GM23338 (cell line): ENCODE measurements at regions not wholly inside any gene's neighbourhood (a gene's known extent, or its start where the extent isn't known, plus 50 kb on each side); places are given as distances from the start of the nearest gene placed in this dataset.
A peak's percentile ranks its signal among the peaks of the same experiment; 100 is the strongest.

Experiments
- ATAC-seq: fragments of 200-7000 bp; cut with Tn5 transposase; 3 replicates; pipeline ENCODE4 v1.9.1; 2020
- DNase-seq: peaks from one replicate; pipeline ENCODE4 v3.0.0-alpha.2; 2015; ENCODE audit warnings: low spot score
- H2AFZ ChIP-seq: fragments of 200-600 bp; sonication (generic); 2 replicates; pipeline ENCODE4 v1.8.0; 2016; ENCODE audit warnings: antibody characterized with exemption, mild to moderate bottlenecking, moderate library complexity
- H3F3A ChIP-seq: fragments of 200-600 bp; sonication (generic); replicated peaks from 2 replicates; pipeline ENCODE4 v1.8.0; 2017; ENCODE audit warnings: antibody characterized with exemption, mixed run types, low read depth
- H3K27ac ChIP-seq: fragments of 200-600 bp; sonication (generic); 2 replicates; pipeline ENCODE4 v1.6.1; 2016; ENCODE audit warnings: low read depth
- H3K27me3 ChIP-seq: fragments of 200-600 bp; sonication (generic); 2 replicates; pipeline ENCODE4 v1.8.0; 2016; ENCODE audit warnings: mild to moderate bottlenecking, mixed run types, moderate library complexity; ENCODE audit not compliant: insufficient read depth
- H3K36me3 ChIP-seq: fragments of 200-600 bp; sonication (generic); 2 replicates; pipeline ENCODE4 v1.8.0; 2016; ENCODE audit warnings: mild to moderate bottlenecking; ENCODE audit not compliant: insufficient read depth
- H3K4me1 ChIP-seq: fragments of 200-600 bp; sonication (generic); 2 replicates; pipeline ENCODE4 v1.8.0; 2016; ENCODE audit warnings: mild to moderate bottlenecking, moderate library complexity; ENCODE audit not compliant: insufficient read depth
- H3K4me2 ChIP-seq: fragments of 200-600 bp; sonication (generic); 2 replicates; pipeline ENCODE4 v1.7.1; 2017; ENCODE audit warnings: mixed run types
- H3K4me3 ChIP-seq: fragments of 200-600 bp; sonication (generic); 2 replicates; pipeline ENCODE4 v1.6.1; 2016; ENCODE audit warnings: mixed run types
- H3K79me2 ChIP-seq: fragments of 200-600 bp; sonication (generic); replicated peaks from 2 replicates; pipeline ENCODE4 v1.8.0; 2017; ENCODE audit warnings: mild to moderate bottlenecking; ENCODE audit not compliant: insufficient read depth
- H3K9me2 ChIP-seq: fragments of 200-600 bp; sonication (generic); 2 replicates; pipeline ENCODE4 v1.8.0; 2017; ENCODE audit not compliant: insufficient read depth
- H4K20me1 ChIP-seq: fragments of 200-600 bp; sonication (generic); replicated peaks from 2 replicates; pipeline ENCODE4 v1.8.0; 2017; ENCODE audit warnings: mild to moderate bottlenecking; ENCODE audit not compliant: insufficient read depth
- H3K27ac Mint-ChIP-seq: 2 replicates; pipeline ENCODE4 v1.8.0; 2020; ENCODE audit warnings: inconsistent platforms, mild to moderate bottlenecking, moderate library complexity, mixed read lengths
- H3K27me3 Mint-ChIP-seq: 3 replicates; pipeline ENCODE4 v1.8.0; 2022; ENCODE audit warnings: low read depth, mild to moderate bottlenecking, moderate library complexity, mixed read lengths, inconsistent platforms; ENCODE audit not compliant: insufficient read depth, poor library complexity
- H3K36me3 Mint-ChIP-seq: 3 replicates; pipeline ENCODE4 v1.8.0; 2021; ENCODE audit warnings: low read depth, mild to moderate bottlenecking, inconsistent platforms, moderate library complexity, mixed read lengths
- H3K4me1 Mint-ChIP-seq: 3 replicates; pipeline ENCODE4 v1.8.0; 2020; ENCODE audit warnings: mild to moderate bottlenecking, inconsistent platforms, mixed read lengths
- H3K4me3 Mint-ChIP-seq: 3 replicates; pipeline ENCODE4 v1.8.0; 2021; ENCODE audit warnings: moderate library complexity, mild to moderate bottlenecking, inconsistent platforms, mixed read lengths
- H3K9me3 Mint-ChIP-seq: 3 replicates; pipeline ENCODE4 v1.8.0; 2020; ENCODE audit warnings: moderate library complexity, mild to moderate bottlenecking, inconsistent platforms, mixed read lengths
- CREB1 ChIP-seq: fragments of 250-450 bp; sonication (Bioruptor Pico); IDR thresholded peaks from 2 replicates; pipeline ENCODE4 v1.5.0; 2020; ENCODE audit warnings: low read depth, mild to moderate bottlenecking, moderate library complexity
- CTCF ChIP-seq, 2 experiments: fragments of 200-600 bp in 1 of 2; sonication (generic) in 1 of 2; conservative IDR thresholded peaks; 2 replicates each; pipeline versions ENCODE4 v1.5.1 to v1.6.1; 2016 to 2017; ENCODE audit warnings: antibody characterized with exemption in 2 of 2, low read depth in 2 of 2, mild to moderate bottlenecking in 2 of 2, moderate library complexity in 1 of 2
- ETS1 ChIP-seq: IDR thresholded peaks from 2 replicates; pipeline ENCODE4 v1.6.1; 2016; ENCODE audit warnings: antibody characterized with exemption
- EZH2 ChIP-seq: fragments of 200-600 bp; sonication (generic); IDR thresholded peaks from one replicate; pipeline ENCODE4 v1.8.0; 2017; ENCODE audit warnings: antibody characterized with exemption, mild to moderate bottlenecking, low read depth; ENCODE audit not compliant: unreplicated experiment
- EZH2phosphoT487 ChIP-seq: fragments of 200-600 bp; sonication (generic); IDR thresholded peaks from one replicate; pipeline ENCODE4 v1.8.1; 2018; ENCODE audit warnings: antibody characterized with exemption; ENCODE audit not compliant: unreplicated experiment
- JUNB ChIP-seq: IDR thresholded peaks from one replicate; pipeline ENCODE4 v1.6.1; 2016; ENCODE audit warnings: antibody characterized with exemption; ENCODE audit not compliant: unreplicated experiment
- NANOG ChIP-seq: IDR thresholded peaks from 2 replicates; pipeline ENCODE4 v1.6.1; 2016; ENCODE audit warnings: antibody characterized with exemption, borderline replicate concordance
- POLR2AphosphoS5 ChIP-seq: IDR thresholded peaks from 2 replicates; pipeline ENCODE4 v1.6.1; 2016; ENCODE audit warnings: antibody characterized with exemption, low read depth
- STAT1 ChIP-seq: IDR thresholded peaks from one replicate; pipeline ENCODE4 v1.6.1; 2016; ENCODE audit warnings: antibody characterized with exemption; ENCODE audit not compliant: unreplicated experiment
- ZNF114 ChIP-seq: fragments of 250-450 bp; sonication (Bioruptor Pico); IDR thresholded peaks from 2 replicates; pipeline ENCODE4 v1.5.0; 2020; ENCODE audit warnings: mild to moderate bottlenecking, moderate library complexity
- ZNF331 ChIP-seq: fragments of 250-450 bp; sonication (Bioruptor Pico); IDR thresholded peaks from 2 replicates; pipeline ENCODE4 v1.5.0; 2020; ENCODE audit warnings: low read depth, mild to moderate bottlenecking, moderate library complexity
- TF ChIP-seq, protein P1 (sequence below): fragments of 250-450 bp; sonication (Bioruptor Pico); IDR thresholded peaks from 2 replicates; pipeline ENCODE4 v1.5.0; 2020; ENCODE audit warnings: mild to moderate bottlenecking, moderate library complexity
- TF ChIP-seq, protein P2 (sequence below): IDR thresholded peaks from one replicate; pipeline ENCODE4 v1.6.1; 2018; ENCODE audit warnings: antibody characterized with exemption; ENCODE audit not compliant: unreplicated experiment

- no peaks in the 10 kb centered on the region for H3K36me3 Mint-ChIP-seq
- H3K4me1 Mint-ChIP-seq, result peaks cover 4% of the 10 kb centered on the region; the same call in 2 of the 3 replicates
- no peaks in the 10 kb centered on the region for H3K9me2 ChIP-seq
- no peak overlapping the region for H3K4me3 ChIP-seq
- H3K79me2 ChIP-seq, result no peaks in the 10 kb centered on the region
- H2AFZ ChIP-seq, result peak overlapping the region; percentile 70; the same call in 1 of the 2 replicates
- DNase-seq (no peak), ATAC-seq (no peak)
- no peaks in the 10 kb centered on the region for H3K27me3 Mint-ChIP-seq
- no peak overlapping the region for H3K4me3 Mint-ChIP-seq
- no peak for TF ChIP-seq STAT1
- TF ChIP-seq, protein P1, sequence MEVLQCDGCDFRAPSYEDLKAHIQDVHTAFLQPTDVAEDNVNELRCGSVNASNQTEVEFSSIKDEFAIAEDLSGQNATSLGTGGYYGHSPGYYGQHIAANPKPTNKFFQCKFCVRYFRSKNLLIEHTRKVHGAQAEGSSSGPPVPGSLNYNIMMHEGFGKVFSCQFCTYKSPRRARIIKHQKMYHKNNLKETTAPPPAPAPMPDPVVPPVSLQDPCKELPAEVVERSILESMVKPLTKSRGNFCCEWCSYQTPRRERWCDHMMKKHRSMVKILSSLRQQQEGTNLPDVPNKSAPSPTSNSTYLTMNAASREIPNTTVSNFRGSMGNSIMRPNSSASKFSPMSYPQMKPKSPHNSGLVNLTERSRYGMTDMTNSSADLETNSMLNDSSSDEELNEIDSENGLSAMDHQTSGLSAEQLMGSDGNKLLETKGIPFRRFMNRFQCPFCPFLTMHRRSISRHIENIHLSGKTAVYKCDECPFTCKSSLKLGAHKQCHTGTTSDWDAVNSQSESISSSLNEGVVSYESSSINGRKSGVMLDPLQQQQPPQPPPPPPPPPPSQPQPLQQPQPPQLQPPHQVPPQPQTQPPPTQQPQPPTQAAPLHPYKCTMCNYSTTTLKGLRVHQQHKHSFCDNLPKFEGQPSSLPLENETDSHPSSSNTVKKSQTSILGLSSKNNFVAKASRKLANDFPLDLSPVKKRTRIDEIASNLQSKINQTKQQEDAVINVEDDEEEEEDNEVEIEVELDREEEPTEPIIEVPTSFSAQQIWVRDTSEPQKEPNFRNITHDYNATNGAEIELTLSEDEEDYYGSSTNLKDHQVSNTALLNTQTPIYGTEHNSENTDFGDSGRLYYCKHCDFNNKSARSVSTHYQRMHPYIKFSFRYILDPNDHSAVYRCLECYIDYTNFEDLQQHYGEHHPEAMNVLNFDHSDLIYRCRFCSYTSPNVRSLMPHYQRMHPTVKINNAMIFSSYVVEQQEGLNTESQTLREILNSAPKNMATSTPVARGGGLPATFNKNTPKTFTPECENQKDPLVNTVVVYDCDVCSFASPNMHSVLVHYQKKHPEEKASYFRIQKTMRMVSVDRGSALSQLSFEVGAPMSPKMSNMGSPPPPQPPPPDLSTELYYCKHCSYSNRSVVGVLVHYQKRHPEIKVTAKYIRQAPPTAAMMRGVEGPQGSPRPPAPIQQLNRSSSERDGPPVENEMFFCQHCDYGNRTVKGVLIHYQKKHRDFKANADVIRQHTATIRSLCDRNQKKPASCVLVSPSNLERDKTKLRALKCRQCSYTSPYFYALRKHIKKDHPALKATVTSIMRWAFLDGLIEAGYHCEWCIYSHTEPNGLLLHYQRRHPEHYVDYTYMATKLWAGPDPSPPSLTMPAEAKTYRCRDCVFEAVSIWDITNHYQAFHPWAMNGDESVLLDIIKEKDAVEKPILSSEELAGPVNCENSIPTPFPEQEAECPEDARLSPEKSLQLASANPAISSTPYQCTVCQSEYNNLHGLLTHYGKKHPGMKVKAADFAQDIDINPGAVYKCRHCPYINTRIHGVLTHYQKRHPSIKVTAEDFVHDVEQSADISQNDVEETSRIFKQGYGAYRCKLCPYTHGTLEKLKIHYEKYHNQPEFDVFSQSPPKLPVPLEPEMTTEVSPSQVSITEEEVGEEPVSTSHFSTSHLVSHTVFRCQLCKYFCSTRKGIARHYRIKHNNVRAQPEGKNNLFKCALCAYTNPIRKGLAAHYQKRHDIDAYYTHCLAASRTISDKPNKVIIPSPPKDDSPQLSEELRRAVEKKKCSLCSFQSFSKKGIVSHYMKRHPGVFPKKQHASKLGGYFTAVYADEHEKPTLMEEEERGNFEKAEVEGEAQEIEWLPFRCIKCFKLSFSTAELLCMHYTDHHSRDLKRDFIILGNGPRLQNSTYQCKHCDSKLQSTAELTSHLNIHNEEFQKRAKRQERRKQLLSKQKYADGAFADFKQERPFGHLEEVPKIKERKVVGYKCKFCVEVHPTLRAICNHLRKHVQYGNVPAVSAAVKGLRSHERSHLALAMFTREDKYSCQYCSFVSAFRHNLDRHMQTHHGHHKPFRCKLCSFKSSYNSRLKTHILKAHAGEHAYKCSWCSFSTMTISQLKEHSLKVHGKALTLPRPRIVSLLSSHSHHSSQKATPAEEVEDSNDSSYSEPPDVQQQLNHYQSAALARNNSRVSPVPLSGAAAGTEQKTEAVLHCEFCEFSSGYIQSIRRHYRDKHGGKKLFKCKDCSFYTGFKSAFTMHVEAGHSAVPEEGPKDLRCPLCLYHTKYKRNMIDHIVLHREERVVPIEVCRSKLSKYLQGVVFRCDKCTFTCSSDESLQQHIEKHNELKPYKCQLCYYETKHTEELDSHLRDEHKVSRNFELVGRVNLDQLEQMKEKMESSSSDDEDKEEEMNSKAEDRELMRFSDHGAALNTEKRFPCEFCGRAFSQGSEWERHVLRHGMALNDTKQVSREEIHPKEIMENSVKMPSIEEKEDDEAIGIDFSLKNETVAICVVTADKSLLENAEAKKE (CRISPR knock-in tag), result no peak
- TF ChIP-seq EZH2phosphoT487, result no peak
- no peak for TF ChIP-seq JUNB
- no peak for TF ChIP-seq ETS1
- no peak for TF ChIP-seq CREB1 (CRISPR knock-in tag)
- TF ChIP-seq ZNF331 (CRISPR knock-in tag), result no peak
- no peak for TF ChIP-seq CTCF (conservative IDR thresholded peaks at IDR 0.05; ENCODE audit: low read depth in 2 of 2)
- TF ChIP-seq EZH2, result no peak
- TF ChIP-seq, protein P2, sequence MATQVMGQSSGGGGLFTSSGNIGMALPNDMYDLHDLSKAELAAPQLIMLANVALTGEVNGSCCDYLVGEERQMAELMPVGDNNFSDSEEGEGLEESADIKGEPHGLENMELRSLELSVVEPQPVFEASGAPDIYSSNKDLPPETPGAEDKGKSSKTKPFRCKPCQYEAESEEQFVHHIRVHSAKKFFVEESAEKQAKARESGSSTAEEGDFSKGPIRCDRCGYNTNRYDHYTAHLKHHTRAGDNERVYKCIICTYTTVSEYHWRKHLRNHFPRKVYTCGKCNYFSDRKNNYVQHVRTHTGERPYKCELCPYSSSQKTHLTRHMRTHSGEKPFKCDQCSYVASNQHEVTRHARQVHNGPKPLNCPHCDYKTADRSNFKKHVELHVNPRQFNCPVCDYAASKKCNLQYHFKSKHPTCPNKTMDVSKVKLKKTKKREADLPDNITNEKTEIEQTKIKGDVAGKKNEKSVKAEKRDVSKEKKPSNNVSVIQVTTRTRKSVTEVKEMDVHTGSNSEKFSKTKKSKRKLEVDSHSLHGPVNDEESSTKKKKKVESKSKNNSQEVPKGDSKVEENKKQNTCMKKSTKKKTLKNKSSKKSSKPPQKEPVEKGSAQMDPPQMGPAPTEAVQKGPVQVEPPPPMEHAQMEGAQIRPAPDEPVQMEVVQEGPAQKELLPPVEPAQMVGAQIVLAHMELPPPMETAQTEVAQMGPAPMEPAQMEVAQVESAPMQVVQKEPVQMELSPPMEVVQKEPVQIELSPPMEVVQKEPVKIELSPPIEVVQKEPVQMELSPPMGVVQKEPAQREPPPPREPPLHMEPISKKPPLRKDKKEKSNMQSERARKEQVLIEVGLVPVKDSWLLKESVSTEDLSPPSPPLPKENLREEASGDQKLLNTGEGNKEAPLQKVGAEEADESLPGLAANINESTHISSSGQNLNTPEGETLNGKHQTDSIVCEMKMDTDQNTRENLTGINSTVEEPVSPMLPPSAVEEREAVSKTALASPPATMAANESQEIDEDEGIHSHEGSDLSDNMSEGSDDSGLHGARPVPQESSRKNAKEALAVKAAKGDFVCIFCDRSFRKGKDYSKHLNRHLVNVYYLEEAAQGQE, result no peak
- TF ChIP-seq POLR2AphosphoS5, result no peak
- no peak for TF ChIP-seq ZNF114
- TF ChIP-seq NANOG, result no peak
- H3F3A ChIP-seq, result no peaks in the 10 kb centered on the region
- H4K20me1 ChIP-seq, result no peaks in the 10 kb centered on the region
- no peaks in the 10 kb centered on the region for H3K4me1 ChIP-seq
- H3K36me3 ChIP-seq, result no peaks in the 10 kb centered on the region
- H3K27ac ChIP-seq, result no peak overlapping the region
- no peaks in the 10 kb centered on the region for H3K27me3 ChIP-seq
- no peak overlapping the region for H3K27ac Mint-ChIP-seq
- H3K4me2 ChIP-seq, result no peak overlapping the region
- no peaks in the 10 kb centered on the region for H3K9me3 Mint-ChIP-seq
Observed at GRCh38 chr7:52026140-52026539, 709.5 kb upstream of the COBL start.
